PC-9 (cell line): ENCODE measurements at regions not wholly inside any gene's neighbourhood (a gene's known extent, or its start where the extent isn't known, plus 50 kb on each side); places are given as distances from the start of the nearest gene placed in this dataset.

Experiments used
- BruUV-seq: library from RNA; stranded (reverse); fragments of 400-500 nt; replicated peaks from 2 replicates; lab custom pipeline; 2021; lab: Mats Ljungman, UMichigan
- CTCF ChIA-PET: fragments of 300-600 bp; sonication (Branson Sonifier 250); formaldehyde crosslinking; loops from one replicate; lab custom pipeline; 2022; ENCODE audit warnings: antibody characterized with exemption; lab: Charles Lee
- POLR2A ChIA-PET: fragments of 300-600 bp; sonication (Branson Sonifier 250); formaldehyde crosslinking; loops from one replicate; lab custom pipeline; 2022; ENCODE audit warnings: antibody characterized with exemption; ENCODE audit not compliant: unreplicated experiment; lab: Charles Lee
- DNase-seq, 2 experiments: peaks; one replicate each; pipeline versions ENCODE4 v3.0.0 to v3.0.0-alpha.2; 2015 to 2022; ENCODE audit warnings: mixed read lengths in 1 of 2
- H2AFZ ChIP-seq: fragments of 200-600 bp; sonication (generic); 2 replicates; pipeline ENCODE4 v1.8.1; 2017; ENCODE audit warnings: antibody characterized with exemption
- H3F3A ChIP-seq: fragments of 200-600 bp; sonication (generic); 2 replicates; pipeline ENCODE4 v1.8.1; 2017; ENCODE audit warnings: antibody characterized with exemption, mild to moderate bottlenecking, low read depth; ENCODE audit not compliant: insufficient read depth
- H3K27ac ChIP-seq: fragments of 200-600 bp; sonication (generic); 2 replicates; pipeline ENCODE4 v1.6.1; 2016; ENCODE audit warnings: mixed run types
- H3K27me3 ChIP-seq: fragments of 200-600 bp; sonication (generic); 2 replicates; pipeline ENCODE4 v1.6.1; 2016; ENCODE audit warnings: low read depth, mixed run types; ENCODE audit not compliant: insufficient read depth
- H3K36me3 ChIP-seq: fragments of 200-600 bp; sonication (generic); 2 replicates; pipeline ENCODE4 v1.6.1; 2016; ENCODE audit warnings: low read depth, mixed run types
- H3K4me1 ChIP-seq: fragments of 200-600 bp; sonication (generic); replicated peaks from 2 replicates; pipeline ENCODE4 v1.6.1; 2016; ENCODE audit warnings: mixed run types; ENCODE audit not compliant: insufficient read depth
- H3K4me2 ChIP-seq: fragments of 200-600 bp; sonication (generic); 2 replicates; pipeline ENCODE4 v1.6.1; 2017; ENCODE audit warnings: mixed run types
- H3K4me3 ChIP-seq: fragments of 200-600 bp; sonication (generic); 2 replicates; pipeline ENCODE4 v1.6.1; 2016; ENCODE audit warnings: mixed run types
- H3K79me2 ChIP-seq: fragments of 200-600 bp; sonication (generic); 2 replicates; pipeline ENCODE4 v1.6.1; 2017; ENCODE audit warnings: low read depth, mixed run types
- H3K9me2 ChIP-seq: fragments of 200-600 bp; sonication (generic); 2 replicates; pipeline ENCODE4 v1.8.1; 2017; ENCODE audit warnings: mild to moderate bottlenecking; ENCODE audit not compliant: insufficient read depth
- H3K9me3 ChIP-seq: fragments of 200-600 bp; sonication (generic); 2 replicates; pipeline ENCODE4 v1.8.1; 2016; ENCODE audit warnings: low read depth; ENCODE audit not compliant: insufficient read depth
- H4K20me1 ChIP-seq: fragments of 200-600 bp; sonication (generic); 2 replicates; pipeline ENCODE4 v1.8.1; 2017; ENCODE audit not compliant: insufficient read depth
- CTCF ChIP-seq: fragments of 200-600 bp; sonication (generic); conservative IDR thresholded peaks from 2 replicates; pipeline ENCODE4 v1.6.1; 2017; ENCODE audit warnings: mixed run types, antibody characterized with exemption, mild to moderate bottlenecking, moderate library complexity
- EZH2 ChIP-seq: fragments of 200-600 bp; sonication (generic); IDR thresholded peaks from 2 replicates; pipeline ENCODE4 v1.8.0; 2017; ENCODE audit warnings: antibody characterized with exemption, low read depth
- intact Hi-C: fragments of 100-400 bp; cut with micrococcal nuclease; formaldehyde crosslinking; loops from one replicate; pipeline ENCODE4 v1.10.0; 2022; ENCODE audit not compliant: unreplicated experiment

GRCh38 chr3:87509401-87509800 lies 233.0 kb upstream of the POU1F1 start:
- Histone ChIP-seq H3K4me1 (no peaks in the 10 kb centered on the region), H2AFZ (no peak overlapping the region), H3K9me3 (0 out of 2 replicates have a peak, but pooled peaks cover 2% of the 10 kb centered on the region), H3K9me2 (no peaks in the 10 kb centered on the region), H3K4me3 (no peak overlapping the region), H3K27me3 (no peaks in the 10 kb centered on the region), H3K36me3 (no peaks in the 10 kb centered on the region), H4K20me1 (no peaks in the 10 kb centered on the region), H3K79me2 (no peaks in the 10 kb centered on the region), H3K27ac (no peak overlapping the region), H3K4me2 (no peak overlapping the region), H3F3A (no peaks in the 10 kb centered on the region)
- CTCF ChIA-PET = no interaction called here
- POLR2A ChIA-PET = no interaction called here
- no TSS peak for BruUV-seq
- intact Hi-C loops = loop anchor here (10.0 kb wide), 1 partner anchor 735 kb away; no protein-coding TSS in a partner anchor
- TF ChIP-seq CTCF (no peak), EZH2 (no peak)
- DNase-seq = no peak

- no peaks in the 10 kb centered on the region for H3K27me3 ChIP-seq
- no peak overlapping the region for H3K4me3 ChIP-seq
- DNase-seq = no peak
- H2AFZ ChIP-seq = no peak overlapping the region
- H3K27ac ChIP-seq = no peak overlapping the region
- no peak for TF ChIP-seq EZH2
- no peak for TF ChIP-seq CTCF
- no peaks in the 10 kb centered on the region for H3K4me1 ChIP-seq
- H3F3A ChIP-seq = no peaks in the 10 kb centered on the region
- no peaks in the 10 kb centered on the region for H3K36me3 ChIP-seq
- ChIA-PET POLR2A (no interaction called here), CTCF (no interaction called here)
- H4K20me1 ChIP-seq = no peaks in the 10 kb centered on the region
- intact Hi-C loops = loop anchor here (10.0 kb wide), 1 partner anchor 734 kb away; no protein-coding TSS in a partner anchor
- H3K9me3 ChIP-seq = 0 out of 2 replicates have a peak, but pooled peaks cover 2% of the 10 kb centered on the region
- no TSS peak for BruUV-seq
- no peak overlapping the region for H3K4me2 ChIP-seq
- H3K9me2 ChIP-seq = no peaks in the 10 kb centered on the region
- H3K79me2 ChIP-seq = no peaks in the 10 kb centered on the region
Observed at GRCh38 chr3:87508921-87509320, 232.5 kb upstream of the POU1F1 start.

- Histone ChIP-seq H3K27ac (no peak overlapping the region), H3K36me3 (no peaks in the 10 kb centered on the region), H3K4me1 (no peaks in the 10 kb centered on the region), H3K79me2 (no peaks in the 10 kb centered on the region), H3K4me2 (no peak overlapping the region), H2AFZ (no peak overlapping the region), H3K9me2 (no peaks in the 10 kb centered on the region), H3F3A (no peaks in the 10 kb centered on the region), H4K20me1 (no peaks in the 10 kb centered on the region), H3K9me3 (0 out of 2 replicates have a peak, but pooled peaks cover 2% of the 10 kb centered on the region), H3K4me3 (no peak overlapping the region), H3K27me3 (no peaks in the 10 kb centered on the region)
- BruUV-seq = no TSS peak
- ChIA-PET CTCF (no interaction called here), POLR2A (no interaction called here)
- no peak for DNase-seq
- TF ChIP-seq EZH2 = no peak
- no peak for TF ChIP-seq CTCF
- intact Hi-C loops = loop anchor here (10.0 kb wide), 1 partner anchor 733 kb away; no protein-coding TSS in a partner anchor
Observed at GRCh38 chr3:87507753-87508152, 231.4 kb upstream of the POU1F1 start.
